ENCODE measurements at regions not wholly inside any gene's neighbourhood (a gene's known extent, or its start where the extent isn't known, plus 50 kb on each side); places are given as distances from the start of the nearest gene placed in this dataset.

- intact Hi-C loops (cut with DNase I; ENCODE audit: low total_unique reads), result no loop called here
- no peak for TF ChIP-seq CTCF (IDR thresholded peaks at IDR 0.05)
These were observed 172.6 kb upstream of the KCNG1 start for GRCh38 chr20:51195419-51195901.

GRCh38 chr20:51193066-51193772 lies 170.3 kb upstream of the KCNG1 start:
- Histone ChIP-seq H3K36me3 (no peaks in the 10 kb centered on the region), H3K27ac (no peak overlapping the region), H3K4me3 (no peak overlapping the region), H3K4me1 (no peaks in the 10 kb centered on the region), H3K9me3 (no peaks in the 10 kb centered on the region), H3K27me3 (peaks cover 0 to 19% of the 10 kb centered on the region in 2 donors)
- DNase-seq, result no peak
- no peak for TF ChIP-seq CTCF (IDR thresholded peaks at IDR 0.05)
- intact Hi-C loops (cut with DNase I; ENCODE audit: low total_unique reads), result no loop called here

More at GRCh38 chr20:51195419-51195901, 172.6 kb upstream of the KCNG1 start:
- Histone ChIP-seq H3K4me3 (no peak overlapping the region), H3K27ac (no peak overlapping the region), H3K4me1 (no peaks in the 10 kb centered on the region), H3K36me3 (no peaks in the 10 kb centered on the region), H3K9me3 (no peaks in the 10 kb centered on the region), H3K27me3 (peaks cover 0 to 7% of the 10 kb centered on the region in 2 donors)
- DNase-seq, result no peak

DNA sequence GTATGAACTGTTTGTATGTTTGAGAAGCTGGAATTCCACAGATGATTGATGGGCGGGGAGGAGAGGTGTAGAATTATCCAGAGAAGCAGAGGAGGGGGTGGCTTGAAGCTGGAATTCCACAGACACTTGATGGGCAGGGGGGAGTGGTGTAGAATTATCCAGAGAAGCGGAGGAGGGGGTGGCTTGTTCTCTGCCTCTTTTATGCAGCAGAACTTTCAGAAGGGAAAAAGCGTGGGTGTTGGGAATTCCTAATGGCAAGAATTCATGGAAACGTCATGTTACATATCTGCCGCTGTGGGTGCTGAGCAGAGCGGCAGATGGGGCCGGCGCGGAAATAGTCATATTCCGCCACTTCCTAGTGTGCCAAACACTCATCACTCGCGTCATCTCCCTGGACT lies 167.9 kb upstream of the KCNG1 start:
- Histone ChIP-seq H3K36me3 (no peaks in the 10 kb centered on the region), H3K4me3 (no peak overlapping the region), H3K27me3 (peaks cover 0 to 21% of the 10 kb centered on the region in 2 donors), H3K9me3 (no peaks in the 10 kb centered on the region), H3K4me1 (no peaks in the 10 kb centered on the region), H3K27ac (no peak overlapping the region)
- TF ChIP-seq CTCF (IDR thresholded peaks at IDR 0.05), result no peak
- intact Hi-C loops (cut with DNase I; ENCODE audit: low total_unique reads), result no loop called here
- no peak for DNase-seq

- Histone ChIP-seq H3K4me1 (no peaks in the 10 kb centered on the region), H3K27me3 (peaks cover 0 to 22% of the 10 kb centered on the region in 2 donors), H3K27ac (no peak overlapping the region), H3K9me3 (no peaks in the 10 kb centered on the region), H3K4me3 (no peak overlapping the region), H3K36me3 (no peaks in the 10 kb centered on the region)
- intact Hi-C loops (cut with DNase I; ENCODE audit: low total_unique reads), result no loop called here
- TF ChIP-seq CTCF (IDR thresholded peaks at IDR 0.05), result no peak
- no peak for DNase-seq
These were observed 167.2 kb upstream of the KCNG1 start for GRCh38 chr20:51189814-51190782.

DNA sequence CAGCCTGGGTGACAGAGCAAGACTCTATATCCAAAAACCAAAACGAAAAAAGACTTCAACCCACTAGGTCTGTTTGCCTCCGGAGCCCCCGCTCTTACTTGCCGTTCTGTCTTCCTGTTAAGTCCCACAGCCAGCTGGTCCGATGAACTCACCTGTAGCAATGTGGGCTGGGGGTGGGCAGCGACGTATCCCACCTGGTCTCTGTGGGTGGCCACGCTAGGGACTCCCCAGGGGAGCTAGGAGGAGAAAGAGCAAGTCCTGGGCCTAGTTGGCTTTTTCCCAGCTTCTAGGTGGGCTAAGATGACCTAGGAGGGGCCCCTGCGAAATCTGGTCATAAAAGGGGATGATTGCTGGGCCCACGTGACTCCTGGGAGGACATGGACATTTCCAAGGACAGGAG lies 166.0 kb upstream of the KCNG1 start:
- H3K36me3 ChIP-seq, result no peaks in the 10 kb centered on the region
- H3K4me1 ChIP-seq, result no peaks in the 10 kb centered on the region
- H3K4me3 ChIP-seq, result no peak overlapping the region
- TF ChIP-seq CTCF (IDR thresholded peaks at IDR 0.05), result no peak
- intact Hi-C loops (cut with DNase I; ENCODE audit: low total_unique reads), result no loop called here
- no peaks in the 10 kb centered on the region for H3K9me3 ChIP-seq
- no peak overlapping the region for H3K27ac ChIP-seq
- no peak for DNase-seq
- peaks cover 0 to 22% of the 10 kb centered on the region in 2 donors for H3K27me3 ChIP-seq
